ENCODE measurements at regions not wholly inside any gene's neighbourhood (a gene's known extent, or its start where the extent isn't known, plus 50 kb on each side); places are given as distances from the start of the nearest gene placed in this dataset.
"Not testable (repeated sequence)": the region's sequence is repeated elsewhere in the genome, so short reads cannot be mapped to it uniquely, and the experiment has no call there.

DNA sequence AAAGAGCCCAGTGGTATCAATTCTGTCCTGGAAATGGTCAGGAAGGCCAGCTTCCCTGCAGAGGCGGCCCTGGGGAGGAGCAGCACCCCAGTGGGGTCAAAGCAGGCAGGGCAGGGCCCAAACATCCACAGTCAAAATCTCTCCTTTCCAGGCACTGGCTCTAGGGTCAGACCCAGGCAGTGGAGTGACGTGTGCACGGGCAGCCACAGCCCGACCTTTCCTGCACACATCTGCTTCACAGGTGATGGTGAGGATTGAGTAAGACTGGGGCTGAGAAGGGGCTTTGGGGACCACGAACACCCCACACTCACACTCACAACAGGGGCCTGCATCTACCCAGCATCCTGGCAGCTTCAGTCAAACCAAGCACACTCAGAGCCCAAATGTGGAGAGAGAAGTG lies 97.8 kb upstream of the GLI2 start:
- DNase-seq: no peak

DNA sequence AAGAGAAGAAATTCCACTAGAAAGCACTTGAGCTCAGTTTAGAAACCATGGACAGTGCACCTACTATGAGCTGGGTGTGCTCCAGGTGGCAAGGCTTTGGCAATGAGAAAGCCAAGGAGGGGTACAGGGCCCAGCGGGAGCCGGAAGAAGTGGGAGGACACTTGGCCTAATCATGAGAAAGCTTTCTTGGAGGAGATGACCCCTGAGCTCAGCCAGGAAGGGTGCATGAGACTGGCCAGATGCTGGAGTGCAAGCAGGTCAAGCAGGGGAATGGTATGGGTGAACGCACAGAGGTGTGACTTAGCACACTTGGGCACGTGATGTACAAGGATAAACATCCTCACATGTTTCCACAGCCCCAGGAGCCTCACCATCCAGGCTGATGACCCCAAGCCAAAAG lies 97.2 kb upstream of the GLI2 start:
- no peak for DNase-seq

DNA sequence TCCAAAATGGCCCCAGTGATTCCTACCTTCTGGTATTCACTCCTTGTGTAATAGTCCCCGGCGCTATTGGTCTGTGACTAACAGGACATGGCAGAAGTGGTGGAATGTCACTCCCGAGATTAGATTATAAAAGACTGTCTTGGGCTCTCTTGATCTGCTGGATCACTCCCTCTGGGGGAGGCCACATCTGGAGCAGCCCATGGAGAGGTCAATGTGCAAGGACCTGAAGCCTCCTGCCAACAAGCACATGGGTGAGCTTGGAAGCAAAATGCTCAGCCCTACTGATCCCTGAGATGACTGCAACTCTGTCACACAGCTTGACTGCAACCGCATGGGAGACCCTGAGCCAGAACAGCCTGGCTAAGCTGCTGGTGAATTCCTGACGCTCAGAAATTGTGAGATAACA lies 94.3 kb upstream of the GLI2 start:
- no peak for DNase-seq

DNA sequence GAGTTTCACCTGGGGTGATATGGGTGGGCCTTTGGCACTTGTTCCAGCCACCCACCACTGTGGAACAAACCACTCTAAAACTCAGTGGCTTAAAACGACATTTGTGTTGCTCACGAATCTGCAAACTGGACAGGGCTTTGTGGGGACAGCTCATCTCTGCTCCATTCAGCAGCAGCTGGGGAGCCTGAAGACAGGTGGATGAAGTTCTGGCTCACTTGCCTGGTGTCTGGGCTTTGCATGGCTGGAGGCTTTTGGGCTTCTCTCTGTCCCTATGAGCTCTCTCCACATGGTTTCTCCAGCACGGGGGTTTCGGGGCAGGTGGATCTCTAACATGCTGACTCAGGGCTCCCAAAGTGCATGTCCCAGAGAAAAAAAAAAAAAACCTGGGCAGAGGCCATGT lies 93.0 kb upstream of the GLI2 start:
- no peak for DNase-seq

DNA sequence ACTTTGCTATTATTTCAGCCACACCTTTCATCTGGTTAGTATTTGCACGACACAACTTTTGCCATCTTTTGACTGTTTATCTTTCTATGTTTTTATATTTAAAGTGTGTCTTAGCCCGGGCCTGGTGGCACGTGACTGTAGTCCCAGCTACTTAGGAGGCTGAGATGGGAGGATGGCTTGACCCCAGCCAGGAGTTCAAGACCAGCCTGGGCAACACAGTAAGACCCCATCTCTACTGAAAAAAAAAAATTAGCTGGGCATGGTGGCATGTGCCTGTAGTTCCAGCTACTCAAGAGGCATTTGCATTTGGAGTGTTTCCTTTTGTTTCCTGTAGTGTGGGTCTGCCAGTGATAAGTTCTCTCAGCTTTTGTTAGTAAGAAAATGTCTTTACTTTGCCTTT lies 88.7 kb upstream of the GLI2 start:
- DNase-seq: no peak

DNA sequence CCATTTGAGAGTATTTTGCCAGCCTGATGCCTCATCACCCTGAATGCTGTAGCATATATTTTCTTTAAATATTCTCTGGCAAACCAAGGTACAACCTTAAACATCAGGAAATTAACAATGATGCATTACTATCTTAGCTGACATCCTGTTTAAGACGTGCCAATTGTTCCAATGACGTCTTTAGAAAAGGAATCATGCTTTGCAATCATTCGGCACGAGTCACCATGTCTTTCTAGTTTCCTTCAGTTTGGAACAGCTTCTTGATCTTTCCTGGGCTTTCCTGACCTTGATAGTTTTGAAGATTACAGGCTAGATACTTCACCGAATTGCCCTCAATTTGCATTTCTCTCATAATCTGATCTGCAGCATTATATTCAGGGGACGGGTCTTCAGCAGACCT lies 88.2 kb upstream of the GLI2 start:
- DNase-seq: no peak

DNA sequence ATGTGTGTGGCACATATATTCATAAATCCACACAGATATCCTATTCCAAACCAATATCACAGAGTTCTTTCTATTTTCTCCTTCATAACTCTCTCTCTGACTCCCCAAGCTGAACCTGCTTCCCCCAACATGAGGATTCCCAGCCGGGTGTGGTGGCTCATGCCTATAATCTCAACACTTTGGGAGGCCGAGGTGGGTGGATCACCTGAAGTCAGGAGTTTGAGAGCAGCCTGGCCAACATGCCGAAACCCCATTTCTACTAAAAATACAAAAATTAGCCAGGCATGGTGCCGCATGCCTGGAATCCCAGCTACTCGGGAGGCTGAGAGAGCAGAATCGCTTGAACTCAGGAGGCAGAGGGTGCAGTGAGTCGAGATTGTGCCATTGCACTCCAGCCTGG lies 86.3 kb upstream of the GLI2 start:
- DNase-seq: not testable (repeated sequence)

DNA sequence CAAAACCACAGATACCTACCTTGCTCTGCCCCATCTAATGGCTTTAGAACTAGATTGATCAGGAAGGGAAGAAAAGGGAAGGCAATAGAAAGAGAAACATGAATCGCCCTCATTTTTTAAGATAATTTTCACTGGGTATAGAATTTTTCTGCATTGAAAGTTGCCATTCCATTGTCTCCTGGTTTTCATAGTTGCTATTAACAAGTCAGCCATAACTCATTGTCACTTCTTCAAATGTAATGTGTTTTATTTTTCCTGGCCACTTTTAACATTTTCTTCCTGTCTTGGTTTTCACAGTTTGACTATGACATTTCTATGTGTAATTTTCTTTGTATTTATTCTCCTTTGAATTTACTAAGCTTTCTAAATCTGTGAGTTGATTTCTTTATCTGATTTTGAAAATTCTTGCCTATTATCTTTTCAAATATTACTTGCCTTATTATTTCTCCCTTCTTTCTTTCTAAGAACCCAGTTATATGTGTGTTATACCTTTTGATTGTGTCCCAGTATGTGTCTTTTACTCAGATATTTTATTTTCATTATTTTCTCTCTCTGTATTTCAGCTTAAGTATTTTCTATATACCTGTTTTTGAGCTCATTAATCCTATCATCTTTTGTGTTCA lies 85.5 kb upstream of the GLI2 start:
- DNase-seq: no peak

DNA sequence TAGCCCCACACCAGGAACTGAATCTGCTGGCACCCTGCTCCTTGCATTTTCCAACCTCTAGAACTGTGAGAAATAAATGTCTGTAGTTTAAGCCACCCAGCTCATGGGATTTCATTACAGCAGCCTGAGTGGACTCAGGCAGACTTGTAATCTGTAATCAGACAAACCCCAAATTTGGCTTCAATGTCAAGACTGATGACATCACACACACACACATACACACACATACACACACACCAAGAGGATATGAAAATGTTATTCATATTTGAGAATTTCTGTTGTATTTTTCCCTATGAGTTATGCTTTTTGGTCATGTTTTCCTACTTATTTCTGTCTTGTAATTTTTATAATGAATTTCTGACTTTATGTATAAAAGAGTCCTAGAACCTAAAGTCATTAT lies 83.8 kb upstream of the GLI2 start:
- no peak for DNase-seq

DNA sequence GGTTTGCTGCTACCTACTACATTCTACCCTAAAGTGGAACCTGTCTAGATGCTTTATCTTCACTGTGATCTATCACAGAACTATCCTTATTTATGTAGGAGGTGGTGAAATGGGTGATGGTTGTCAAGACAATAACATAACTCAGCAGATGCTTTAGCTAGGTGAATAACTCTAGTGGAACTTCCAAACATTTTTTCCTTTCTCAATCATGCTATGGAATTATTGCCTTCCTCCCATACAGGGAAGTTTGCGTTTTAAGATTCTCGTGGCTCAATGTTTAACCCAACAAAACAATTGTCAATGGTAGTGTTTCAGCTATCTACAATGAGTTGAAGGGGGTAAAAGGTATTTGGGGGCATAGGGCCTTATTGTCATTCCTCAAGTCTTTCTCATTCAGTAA lies 82.6 kb upstream of the GLI2 start:
- no peak for DNase-seq

DNA sequence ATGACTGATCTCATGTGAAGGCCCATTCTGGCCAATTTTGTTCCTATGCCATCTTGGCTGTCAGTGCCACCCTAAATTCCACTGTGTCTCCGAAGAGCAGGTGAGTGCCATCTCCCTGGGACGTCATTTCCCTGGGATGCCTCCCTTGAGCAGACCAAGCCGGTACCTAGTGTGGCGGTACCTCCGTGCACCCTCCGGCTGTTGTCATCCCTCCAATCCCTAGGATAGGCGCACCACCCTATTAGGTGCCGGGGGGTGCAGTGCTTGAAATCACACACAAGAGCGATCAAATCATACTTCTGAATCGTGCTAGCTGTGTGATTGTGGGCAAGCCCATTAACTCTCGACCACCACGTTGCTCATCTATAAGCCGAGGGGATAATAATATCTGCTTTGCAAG lies 81.8 kb upstream of the GLI2 start:
- no peak for DNase-seq

DNA sequence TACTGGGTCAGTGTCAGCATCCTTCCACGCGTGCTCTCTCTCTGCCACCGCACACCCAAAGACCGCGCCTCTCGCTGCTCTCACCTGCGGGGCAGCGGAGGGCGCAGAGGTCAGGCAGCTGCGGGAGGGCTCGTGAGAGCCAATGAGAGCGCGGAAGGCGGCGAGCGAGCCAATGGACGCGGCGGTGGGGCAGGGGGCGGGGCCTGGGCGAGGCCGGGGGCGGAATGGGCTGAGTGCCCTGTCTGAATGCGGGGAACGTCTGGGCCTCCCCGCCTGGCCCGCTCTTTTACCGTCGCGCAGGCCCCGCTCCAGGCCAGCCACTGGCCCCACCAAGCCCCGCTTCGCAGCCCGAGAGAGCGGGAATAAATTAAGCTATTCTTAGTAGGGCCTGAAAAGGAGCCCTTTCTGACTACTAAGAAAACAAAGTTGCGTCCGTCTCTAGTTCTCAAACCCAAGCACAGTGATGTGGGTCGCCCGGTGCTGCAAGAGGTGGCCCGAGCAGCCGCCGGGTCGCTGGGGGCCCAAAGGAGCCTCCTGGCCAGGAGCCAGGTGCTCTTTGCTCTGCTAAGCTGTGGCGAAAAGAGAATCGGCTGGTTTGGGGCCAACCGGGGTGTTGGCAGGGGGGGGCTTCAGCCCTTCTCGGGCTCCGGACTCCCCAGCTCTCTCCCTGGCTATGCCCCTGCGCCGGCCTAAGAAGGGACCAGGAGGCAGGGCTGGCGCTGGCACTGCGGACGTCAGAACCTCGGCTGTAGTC lies 81.1 kb upstream of the GLI2 start:
- DNase-seq: no peak

DNA sequence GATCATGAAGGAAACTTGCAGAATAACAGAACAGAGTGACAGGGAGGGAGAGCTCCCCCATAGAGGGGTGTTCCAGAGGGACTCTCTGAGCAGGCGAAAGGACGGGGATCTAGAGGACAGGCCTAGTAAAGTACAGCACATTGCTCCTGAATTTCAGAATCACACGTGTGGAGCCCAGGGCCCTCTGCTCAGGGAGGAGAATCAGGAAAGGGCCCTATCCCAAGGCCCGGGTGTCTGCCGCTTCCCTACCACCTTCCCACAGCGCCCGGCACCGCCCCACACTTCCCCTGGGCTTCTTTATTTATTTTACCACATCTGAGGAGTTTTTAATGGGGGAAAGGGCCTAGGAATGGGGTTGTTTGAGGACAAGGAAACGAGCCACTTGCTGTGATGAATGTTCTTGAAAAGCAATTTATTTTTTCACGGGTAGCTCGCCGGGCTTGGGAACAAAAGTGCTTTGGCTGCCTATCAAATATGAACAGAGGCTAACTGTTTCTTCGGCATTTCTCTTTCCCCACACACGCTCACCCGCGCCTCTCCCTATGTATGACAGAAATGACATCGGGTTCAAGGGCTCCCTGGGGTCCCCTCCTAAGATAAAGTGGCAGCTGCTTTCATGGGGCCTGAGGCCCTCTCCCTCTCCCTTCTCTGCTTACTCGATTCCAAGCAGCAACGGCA lies 79.3 kb upstream of the GLI2 start:
- DNase-seq: no peak

DNA sequence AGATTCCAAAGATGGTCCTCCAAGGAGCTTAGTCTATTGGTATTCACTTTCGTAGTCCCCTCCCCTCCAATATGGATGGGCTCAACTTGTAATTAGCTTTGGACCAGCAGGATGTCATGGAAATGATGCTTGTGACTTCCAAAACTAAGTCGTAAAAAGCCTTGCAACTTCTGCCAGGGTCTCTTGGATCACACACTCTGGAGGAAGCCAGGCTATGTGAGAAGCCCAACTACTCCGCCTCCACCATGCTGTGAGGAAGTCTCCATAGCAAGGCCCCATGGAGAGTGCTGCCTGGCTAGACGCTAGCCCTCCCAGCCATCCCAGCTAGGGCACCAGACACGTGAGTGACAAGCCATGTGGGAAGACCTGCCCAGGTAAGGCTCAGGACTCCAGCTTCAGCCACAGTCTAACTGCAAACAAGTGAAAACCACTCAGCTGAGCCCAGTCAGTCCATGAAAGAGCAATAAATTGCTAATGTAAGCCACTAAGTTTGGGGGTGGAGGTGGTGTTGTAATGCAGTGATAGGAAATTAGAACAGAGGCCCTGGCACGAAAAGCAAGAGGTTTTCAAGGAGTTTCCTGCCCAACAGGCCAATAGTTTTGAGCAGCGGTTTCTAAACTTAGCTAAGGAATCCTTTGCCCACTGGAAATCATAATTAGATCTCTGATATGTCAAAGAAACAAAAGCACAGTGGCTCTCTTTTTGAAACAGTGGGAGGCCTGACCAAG lies 77.5 kb upstream of the GLI2 start:
- DNase-seq: no peak

DNA sequence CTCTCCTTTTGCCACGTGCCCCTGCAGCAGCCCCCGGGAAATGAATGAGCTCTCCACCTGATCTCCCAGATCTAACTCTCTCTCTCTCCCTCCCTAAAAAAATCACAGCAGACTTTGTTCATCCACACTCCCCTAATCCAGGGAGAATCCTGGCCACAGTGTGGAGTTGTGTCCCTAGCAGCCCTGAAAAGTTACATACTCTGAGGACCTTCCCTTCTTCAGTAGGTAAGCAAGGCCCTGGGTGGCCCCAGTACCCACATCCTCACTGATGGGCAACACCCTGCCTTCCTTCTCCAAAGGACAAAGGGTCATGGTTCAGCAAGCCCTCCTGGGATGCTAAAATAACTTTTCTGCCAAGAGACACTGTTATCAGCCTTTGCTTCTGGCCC lies 76.9 kb upstream of the GLI2 start:
- DNase-seq: no peak

DNA sequence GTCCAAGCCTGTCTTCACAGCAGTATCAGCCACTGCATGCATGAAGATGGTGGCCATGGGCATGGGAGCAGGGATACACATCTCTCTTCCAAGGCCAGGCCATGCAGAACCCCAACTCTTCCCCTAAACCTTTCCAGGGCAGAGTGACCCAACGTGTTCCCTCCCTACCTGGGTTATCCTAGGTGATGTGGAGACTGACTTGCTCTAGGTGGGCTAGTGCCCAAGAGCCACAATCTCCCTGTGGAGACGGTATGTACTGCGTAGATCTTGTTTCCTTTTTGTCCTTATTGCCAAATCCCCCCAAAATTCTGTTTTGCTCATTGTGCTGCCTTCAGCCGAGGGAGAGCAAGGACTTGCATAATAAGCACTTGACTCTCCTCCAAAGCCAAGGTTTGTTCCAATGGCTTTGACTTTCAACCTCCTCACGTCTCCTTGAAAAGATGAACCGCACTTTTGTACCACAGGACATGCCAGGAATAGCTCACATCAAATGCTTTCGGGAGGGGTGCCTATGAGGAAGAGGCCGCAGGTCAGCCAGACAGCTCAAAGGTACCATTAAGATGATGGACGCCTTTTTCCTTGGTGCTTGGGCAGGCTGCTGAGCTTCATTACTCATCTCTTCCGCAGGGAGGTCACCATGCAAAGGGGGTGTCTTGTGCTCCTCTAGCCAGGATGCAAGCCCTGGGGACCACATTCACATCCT lies 76.2 kb upstream of the GLI2 start:
- no peak for DNase-seq

DNA sequence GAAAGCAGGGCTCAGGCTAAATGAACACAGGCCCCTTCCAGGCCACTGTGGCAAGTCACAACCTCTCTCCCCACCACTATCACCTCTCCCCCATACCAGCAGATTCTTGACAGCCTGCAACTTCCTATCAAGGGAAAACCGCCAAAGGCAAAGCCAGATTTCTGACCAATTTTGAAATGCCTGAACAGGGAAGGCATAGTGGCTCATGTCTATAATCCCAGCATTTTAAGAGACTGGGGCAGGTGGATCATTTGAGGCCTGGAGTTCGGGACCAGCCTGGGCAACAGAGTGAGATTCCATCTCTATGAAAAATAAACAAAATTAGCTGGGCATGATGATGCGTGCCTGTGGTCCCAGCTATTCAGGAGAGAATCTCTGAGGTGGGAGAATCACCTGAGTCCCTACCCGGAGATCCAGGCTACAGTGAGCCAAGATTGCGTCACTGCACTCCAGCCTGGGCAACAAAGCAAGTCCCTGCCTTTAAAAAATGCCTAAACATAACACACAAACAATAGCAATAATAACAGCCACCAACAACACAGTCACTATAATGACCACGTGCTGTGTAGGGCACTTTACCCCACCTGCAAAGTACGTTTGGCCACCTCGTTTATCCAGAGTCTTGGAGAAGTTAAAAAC lies 75.5 kb upstream of the GLI2 start:
- DNase-seq: no peak

DNA sequence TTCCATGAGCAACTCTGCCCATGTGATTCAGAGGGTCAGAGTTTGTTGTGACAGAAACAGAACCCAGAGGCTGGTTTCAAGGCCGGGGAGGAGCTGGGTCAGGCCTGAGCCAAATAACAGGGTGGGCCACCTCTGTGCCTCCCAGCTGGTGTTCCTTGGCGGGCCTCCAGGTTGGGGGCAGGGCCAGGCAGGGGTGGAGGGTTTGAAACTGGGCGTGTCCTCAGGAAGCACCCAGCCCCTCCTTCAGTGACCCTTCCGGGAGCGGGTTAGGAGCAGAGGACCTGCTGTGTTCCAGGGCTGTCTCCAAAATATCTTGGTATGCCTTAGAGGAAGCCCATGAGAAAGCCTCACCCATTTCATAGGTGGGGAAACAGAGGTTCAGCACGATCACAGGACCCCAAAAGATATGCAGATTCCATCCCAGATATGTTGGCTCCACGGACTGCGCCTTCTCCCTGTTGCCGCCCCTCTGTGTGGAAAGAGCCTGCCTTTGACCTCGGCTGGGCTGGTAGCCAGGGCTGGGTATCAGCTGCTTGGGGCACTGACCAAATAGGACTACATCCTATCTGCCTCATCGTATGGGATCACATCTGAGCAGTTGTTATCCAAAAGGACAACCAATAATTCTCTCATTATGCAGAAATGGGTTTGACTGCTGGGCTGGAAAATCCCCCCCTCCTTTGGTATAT lies 74.8 kb upstream of the GLI2 start:
- DNase-seq: no peak

DNA sequence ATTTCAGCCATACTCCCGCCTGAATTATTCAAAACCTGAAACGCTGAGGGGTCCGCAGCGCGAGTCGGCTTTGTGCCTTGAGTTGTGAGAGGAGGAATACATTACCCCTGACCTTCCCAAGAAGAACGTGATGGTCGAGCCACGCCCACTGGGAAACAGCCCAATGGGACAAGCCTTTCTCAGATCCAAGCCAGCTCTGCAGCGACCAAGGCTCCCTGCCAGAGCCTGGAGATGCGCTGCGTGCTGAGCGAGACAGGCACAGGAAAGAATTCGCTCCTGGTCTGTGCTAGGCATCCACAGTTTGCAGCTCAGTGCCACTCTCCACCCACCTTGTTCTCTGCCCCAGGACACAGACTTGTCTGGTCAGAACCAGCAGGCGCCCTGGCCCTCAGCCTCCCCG lies 74.1 kb upstream of the GLI2 start:
- DNase-seq: no peak

DNA sequence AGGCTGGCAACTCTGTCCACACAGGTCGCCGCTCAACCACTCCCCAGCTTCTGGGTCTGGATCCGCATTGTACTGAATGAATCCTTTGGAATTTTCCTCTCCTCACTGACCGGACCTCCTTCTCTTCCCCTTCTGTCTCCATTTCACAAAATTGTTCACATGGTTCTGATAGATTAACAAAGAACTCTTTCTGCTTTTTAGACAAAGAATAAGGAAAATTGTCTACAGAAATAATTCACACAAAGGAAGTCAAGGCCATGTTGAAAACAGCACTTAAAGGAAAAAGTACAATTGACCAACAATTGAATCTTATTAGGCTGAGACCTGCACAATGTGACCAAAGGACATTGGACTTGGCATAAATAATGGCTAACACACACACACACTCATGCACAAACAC lies 73.6 kb upstream of the GLI2 start:
- no peak for DNase-seq

DNA sequence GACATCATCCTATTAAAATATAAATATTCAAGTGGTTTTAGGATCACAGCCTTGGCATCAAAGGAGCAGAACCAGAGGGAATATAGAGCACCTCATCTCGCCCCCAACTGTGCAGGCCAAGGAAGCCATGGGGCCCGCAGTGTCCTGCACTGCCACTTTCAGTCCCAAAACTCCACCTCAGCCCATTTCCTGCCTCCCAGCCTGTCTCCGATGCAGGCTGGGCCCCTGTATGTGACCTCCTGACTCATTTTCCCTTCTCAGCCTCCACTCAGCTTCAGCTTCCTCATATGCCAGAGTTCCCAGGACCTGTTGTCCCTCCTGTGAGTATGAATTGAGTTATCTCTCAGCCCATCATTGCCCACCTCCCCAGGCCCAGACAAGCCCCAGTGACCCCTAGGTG lies 72.9 kb upstream of the GLI2 start:
- DNase-seq: no peak

DNA sequence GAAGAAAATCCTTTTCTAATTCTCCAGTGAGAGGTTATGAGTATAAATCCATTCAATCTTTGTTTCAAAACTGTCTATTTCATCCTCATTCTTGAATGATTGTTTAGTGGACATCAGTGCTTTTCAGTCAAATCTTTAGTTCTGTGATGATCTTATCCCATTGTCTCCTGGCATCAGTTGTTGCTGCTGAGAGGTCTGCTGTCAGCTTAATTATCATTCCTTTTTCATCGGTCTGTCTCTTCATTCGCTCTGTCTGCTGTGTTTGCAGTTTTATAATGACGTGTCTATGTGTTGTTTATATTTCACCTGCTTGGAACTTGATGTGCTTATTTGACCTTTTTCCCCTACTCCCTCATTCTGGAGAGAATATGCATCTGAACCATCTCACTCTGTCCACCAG lies 69.2 kb upstream of the GLI2 start:
- DNase-seq: no peak
